Hepatocyte (in vitro differentiated cells): ENCODE measurements at regions not wholly inside any gene's neighbourhood (a gene's known extent, or its start where the extent isn't known, plus 50 kb on each side); places are given as distances from the start of the nearest gene placed in this dataset.

Source experiments
- EZH2 ChIP-seq: fragments of 200-600 bp; sonication (generic); IDR thresholded peaks from 2 replicates; pipeline ENCODE4 v1.6.1; 2016; ENCODE audit warnings: antibody characterized with exemption, mild to moderate bottlenecking, borderline replicate concordance
- TF ChIP-seq, protein P1 (sequence below): fragments of 200-600 bp; sonication (generic); IDR thresholded peaks from 2 replicates; pipeline ENCODE4 v1.5.1; 2016; ENCODE audit warnings: antibody characterized with exemption, mild to moderate bottlenecking; ENCODE audit not compliant: poor library complexity

DNA sequence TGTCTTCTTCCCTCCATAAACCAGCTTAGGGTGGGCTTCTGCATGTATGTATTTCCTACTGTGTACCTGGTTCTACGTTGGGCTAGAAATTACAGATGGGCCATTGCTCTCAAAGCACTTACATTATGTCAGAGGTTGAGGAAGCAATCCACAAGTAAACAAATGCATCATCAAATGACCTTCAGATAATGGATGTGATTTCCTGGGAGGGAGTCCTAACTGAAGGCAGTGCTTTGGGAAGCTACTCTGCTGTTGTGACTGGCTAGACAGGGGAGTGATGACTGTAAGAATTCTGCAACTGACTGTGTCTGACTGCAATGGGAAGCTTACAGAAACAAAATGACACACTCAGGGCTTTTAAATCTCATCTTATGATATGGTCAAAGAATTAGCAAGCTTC is 71.0 kb upstream of the PRR23E start:
- TF ChIP-seq, protein P1, sequence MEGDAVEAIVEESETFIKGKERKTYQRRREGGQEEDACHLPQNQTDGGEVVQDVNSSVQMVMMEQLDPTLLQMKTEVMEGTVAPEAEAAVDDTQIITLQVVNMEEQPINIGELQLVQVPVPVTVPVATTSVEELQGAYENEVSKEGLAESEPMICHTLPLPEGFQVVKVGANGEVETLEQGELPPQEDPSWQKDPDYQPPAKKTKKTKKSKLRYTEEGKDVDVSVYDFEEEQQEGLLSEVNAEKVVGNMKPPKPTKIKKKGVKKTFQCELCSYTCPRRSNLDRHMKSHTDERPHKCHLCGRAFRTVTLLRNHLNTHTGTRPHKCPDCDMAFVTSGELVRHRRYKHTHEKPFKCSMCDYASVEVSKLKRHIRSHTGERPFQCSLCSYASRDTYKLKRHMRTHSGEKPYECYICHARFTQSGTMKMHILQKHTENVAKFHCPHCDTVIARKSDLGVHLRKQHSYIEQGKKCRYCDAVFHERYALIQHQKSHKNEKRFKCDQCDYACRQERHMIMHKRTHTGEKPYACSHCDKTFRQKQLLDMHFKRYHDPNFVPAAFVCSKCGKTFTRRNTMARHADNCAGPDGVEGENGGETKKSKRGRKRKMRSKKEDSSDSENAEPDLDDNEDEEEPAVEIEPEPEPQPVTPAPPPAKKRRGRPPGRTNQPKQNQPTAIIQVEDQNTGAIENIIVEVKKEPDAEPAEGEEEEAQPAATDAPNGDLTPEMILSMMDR = no peak
- TF ChIP-seq EZH2 = no peak
